Hematopoietic multipotent progenitor cell (in vitro differentiated cells): ENCODE measurements at regions not wholly inside any gene's neighbourhood (a gene's known extent, or its start where the extent isn't known, plus 50 kb on each side); places are given as distances from the start of the nearest gene placed in this dataset.
"Not testable (repeated sequence)": the region's sequence is repeated elsewhere in the genome, so short reads cannot be mapped to it uniquely, and the experiment has no call there.

Experiments used
- DNase-seq, 3 donors: peaks; one replicate each; pipeline ENCODE4 v3.0.0-alpha.2; 2011 to 2015; ENCODE audit warnings: low read depth in 2 of 3, low spot score in 2 of 3

DNA sequence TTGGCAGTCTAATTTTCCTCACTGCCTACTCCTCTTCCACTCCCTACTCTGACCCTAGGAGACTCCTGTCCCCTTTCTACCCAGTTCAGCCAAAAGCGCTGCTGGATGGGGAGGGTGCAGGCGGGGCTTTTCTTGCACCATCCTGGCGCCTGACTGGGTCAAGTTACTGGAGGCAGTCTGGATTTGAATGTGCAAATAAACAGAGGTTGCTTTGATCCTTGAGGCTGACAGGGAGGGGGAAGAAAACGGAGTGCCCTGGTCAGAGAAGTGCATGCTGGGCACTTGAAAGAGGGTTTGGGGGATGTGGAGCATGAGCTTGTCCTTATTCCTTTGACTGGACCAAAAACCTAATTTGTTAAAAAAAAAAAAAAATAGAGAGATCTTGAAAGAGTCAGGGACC is 76.8 kb upstream of the SOX13 start:
- no peak for DNase-seq

DNA sequence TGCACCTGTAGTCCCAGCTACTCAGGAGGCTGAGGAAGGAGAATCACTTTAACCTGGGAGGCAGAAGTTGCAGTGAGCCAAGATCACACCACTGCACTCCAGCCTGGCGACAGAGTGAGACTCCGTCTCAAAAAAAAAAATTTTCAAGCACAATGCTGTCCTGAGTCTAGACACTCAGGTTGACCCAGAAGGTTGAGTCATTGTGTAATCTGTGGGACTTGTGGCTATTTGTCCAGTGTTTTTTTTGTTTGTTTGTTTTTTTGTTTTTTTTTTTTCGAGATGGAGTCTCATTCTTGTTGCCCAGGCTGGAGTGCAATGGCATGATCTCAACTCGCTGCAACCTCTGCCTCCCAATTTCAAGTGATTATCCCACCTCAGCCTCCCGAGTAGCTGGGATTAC is 74.3 kb upstream of the SOX13 start:
- not testable (repeated sequence) for DNase-seq

DNA sequence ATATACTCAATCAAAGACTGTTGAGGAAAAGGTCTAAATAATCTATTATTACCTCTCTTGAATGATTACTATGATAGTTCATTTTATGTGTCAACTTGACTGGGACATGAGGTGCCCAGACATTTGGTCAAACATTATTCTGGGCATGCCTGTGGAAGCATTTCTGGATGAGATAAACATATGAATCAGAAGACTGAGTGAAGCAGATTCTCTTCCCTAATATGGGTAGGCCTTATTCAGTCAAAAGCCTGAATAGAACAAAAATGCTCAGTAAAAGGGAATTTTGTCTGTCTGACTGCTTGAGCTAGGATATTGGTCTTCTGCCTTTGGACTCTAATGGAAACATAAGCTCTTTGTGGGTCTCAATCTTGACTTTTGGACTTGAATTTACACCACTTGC is 73.3 kb upstream of the SOX13 start:
- no peak for DNase-seq

GRCh38 chr1:204001166-204001901 is 71.6 kb upstream of the SOX13 start:
- no peak for DNase-seq

DNA sequence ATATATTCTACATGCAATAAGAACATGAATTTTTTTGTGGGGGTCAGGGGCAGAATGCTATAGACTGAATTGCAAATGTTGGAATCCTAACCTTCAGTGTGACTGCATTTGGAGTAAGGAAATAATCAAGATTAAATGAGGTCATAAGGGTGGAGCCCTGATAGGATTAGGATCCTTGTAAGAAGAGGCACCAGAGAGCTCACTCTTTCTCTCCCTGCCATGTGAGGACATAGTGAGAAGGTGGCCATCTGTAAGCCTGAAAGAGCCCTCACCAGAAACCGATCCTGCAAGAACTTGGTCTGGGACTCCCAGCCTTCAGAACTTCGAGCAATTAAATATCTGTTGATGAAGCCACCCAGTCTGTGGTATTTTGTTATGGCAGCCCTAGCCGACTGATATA is 70.3 kb upstream of the SOX13 start:
- DNase-seq: no peak

DNA sequence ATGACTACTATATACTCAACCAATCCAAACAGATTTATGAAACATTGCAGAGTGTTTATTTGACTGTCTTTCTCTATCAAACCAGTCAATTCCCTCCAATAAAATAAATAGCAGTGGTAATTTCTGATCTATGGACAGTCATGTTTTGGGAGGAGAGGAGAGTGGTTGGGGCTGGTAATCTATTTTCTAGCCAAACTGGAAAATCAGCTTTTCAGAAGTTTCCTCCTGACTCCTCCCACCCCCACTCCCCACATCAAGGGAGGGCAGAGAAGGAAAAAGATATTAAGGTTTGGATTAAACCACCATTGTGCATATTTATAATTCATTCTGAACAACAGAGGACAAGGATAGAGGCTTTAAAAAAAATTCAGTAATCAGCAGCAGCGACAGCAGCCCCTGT is 69.4 kb upstream of the SOX13 start:
- peak in 1 of 3 donors; percentile 3 for DNase-seq

GRCh38 chr1:204011426-204011825 is 61.5 kb upstream of the SOX13 start:
- no peak for DNase-seq

DNA sequence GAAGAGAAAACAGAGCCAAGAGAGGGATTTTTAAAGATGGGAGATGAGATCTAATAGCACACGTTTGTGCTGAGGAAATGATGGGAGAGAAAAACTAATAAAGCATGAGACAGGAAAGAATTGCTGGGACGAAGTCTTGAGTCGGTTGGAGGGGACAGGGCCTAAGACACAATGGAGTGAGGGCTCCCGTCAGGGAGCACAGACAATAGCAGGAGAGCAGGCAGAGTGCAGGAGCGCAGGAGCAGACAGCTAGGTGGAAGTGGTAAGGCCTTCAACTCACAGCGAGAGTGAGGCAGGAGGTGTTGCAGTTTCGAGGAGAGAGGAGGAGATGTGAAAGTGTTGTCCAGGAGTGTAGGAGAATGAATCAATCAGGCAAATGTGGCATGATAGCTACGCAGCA is 59.9 kb upstream of the SOX13 start:
- no peak for DNase-seq

DNA sequence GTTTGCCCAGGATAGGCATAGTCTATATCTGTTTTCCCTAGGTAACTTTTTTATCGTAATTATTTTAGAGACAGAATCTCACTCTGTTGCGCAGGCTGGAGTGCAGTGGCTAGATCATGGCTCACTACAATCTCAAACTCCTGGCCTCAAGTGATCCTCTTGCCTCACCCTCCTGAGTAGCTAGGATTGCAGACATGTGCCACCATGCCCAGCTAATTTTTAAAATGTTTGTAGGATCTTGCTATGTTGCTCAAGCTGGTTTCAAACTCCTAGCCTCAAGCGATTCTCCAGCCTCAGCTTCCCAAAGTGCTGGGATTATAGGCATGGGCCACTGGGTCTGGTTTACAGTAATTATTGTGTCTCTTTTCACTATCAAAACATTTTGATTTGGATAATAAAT is 58.6 kb upstream of the SOX13 start:
- no peak for DNase-seq

DNA sequence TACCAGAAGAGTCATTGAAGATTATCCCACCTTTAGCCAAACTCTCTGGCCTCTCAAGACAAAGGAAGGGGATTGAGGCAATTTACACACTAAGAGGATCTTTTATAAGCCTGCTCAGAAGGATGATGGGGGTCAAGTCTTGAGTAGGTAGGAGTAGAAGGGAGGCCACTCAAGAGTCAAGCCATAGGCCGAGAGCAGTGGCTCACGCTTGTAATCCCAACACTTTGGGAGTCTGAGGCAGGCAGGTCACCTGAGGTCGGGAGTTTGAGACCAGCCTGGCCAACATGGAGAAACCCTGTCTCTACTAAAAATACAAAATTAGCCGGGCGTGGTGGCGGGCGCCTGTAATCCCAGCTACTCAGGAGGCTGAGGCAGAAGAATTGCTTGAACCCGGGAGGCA is 58.0 kb upstream of the SOX13 start:
- not testable (repeated sequence) for DNase-seq

GRCh38 chr1:204017032-204017431 is 55.9 kb upstream of the SOX13 start:
- DNase-seq: no peak

GRCh38 chr1:204018460-204018859 is 54.5 kb upstream of the SOX13 start:
- DNase-seq: no peak
